Gastrocnemius medialis (tissue), 4 donors: ENCODE measurements at regions not wholly inside any gene's neighbourhood (a gene's known extent, or its start where the extent isn't known, plus 50 kb on each side); places are given as distances from the start of the nearest gene placed in this dataset.

Experiments
- ATAC-seq, 2 donors: fragments of 150-250 bp; one replicate each; pipeline ENCODE4 v1.9.1; 2016
- DNase-seq, 2 donors: peaks; one replicate each; pipeline ENCODE4 v3.0.0-alpha.2; 2019
- H3K27ac ChIP-seq, 4 donors: fragments of 200-600 bp; sonication (generic); 1 replicate in 1 of 4; 2 replicates in 3 of 4; pipeline ENCODE4 v1.5.1; 2016 to 2018; ENCODE audit warnings: mild to moderate bottlenecking in 2 of 4, moderate library complexity in 1 of 4
- H3K27me3 ChIP-seq, 3 donors: fragments of 200-600 bp; sonication (generic) in 2 of 3; 1 replicate in 1 of 3; 2 replicates in 2 of 3; pipeline versions ENCODE4 v1.5.1 to v1.6.0; 2016 to 2019; ENCODE audit warnings: mild to moderate bottlenecking in 1 of 3, moderate library complexity in 1 of 3
- H3K36me3 ChIP-seq, 2 donors: fragments of 200-600 bp; sonication (generic) in 1 of 2; one replicate each; pipeline ENCODE4 v1.5.1; 2017 to 2018
- H3K4me1 ChIP-seq, 2 donors: fragments of 200-600 bp; sonication (generic) in 1 of 2; one replicate each; pipeline ENCODE4 v1.5.1; 2016 to 2017; ENCODE audit warnings: mild to moderate bottlenecking in 2 of 2
- H3K4me3 ChIP-seq, 4 donors: fragments of 200-600 bp; sonication (generic) in 3 of 4; 1 replicate in 1 of 4; 2 replicates in 3 of 4; pipeline ENCODE4 v1.5.1; 2016 to 2019; ENCODE audit warnings: mild to moderate bottlenecking in 2 of 4
- H3K9me3 ChIP-seq, 3 donors: fragments of 200-600 bp; sonication (generic) in 2 of 3; 1 replicate in 1 of 3; 2 replicates in 2 of 3; pipeline ENCODE4 v1.5.1; 2016 to 2019
- CTCF ChIP-seq, 5 experiments: fragments of 450-650 bp in 3 of 5; fragments of 200-600 bp in 2 of 5; sonication (generic) in 2 of 5; IDR thresholded peaks in 4 of 5; conservative IDR thresholded peaks in 1 of 5; 1 replicate in 4 of 5; 2 replicates in 1 of 5; pipeline ENCODE4 v1.5.1; 2016 to 2019; ENCODE audit warnings: antibody characterized with exemption in 5 of 5, mild to moderate bottlenecking in 3 of 5, moderate library complexity in 3 of 5
- POLR2A ChIP-seq, 2 donors: fragments of 450-650 bp; IDR thresholded peaks; one replicate each; pipeline ENCODE4 v1.6.1; 2017; ENCODE audit warnings: antibody characterized with exemption in 2 of 2, mild to moderate bottlenecking in 2 of 2, moderate library complexity in 2 of 2
- in situ Hi-C, 4 donors: fragments of 200-750 bp; cut with MboI; loops; one replicate each; pipeline versions ENCODE4 v1.15.0 to v1.8.0; 2017; ENCODE audit warnings: low sequenced_read_pairs in 4 of 4
- intact Hi-C: fragments of 100-400 bp; cut with DNase I; formaldehyde crosslinking; loops from one replicate; pipeline ENCODE4 v1.15.1; 2023; ENCODE audit warnings: low total_unique reads

- no peak for TF ChIP-seq POLR2A (IDR thresholded peaks at IDR 0.05)
- no peak for TF ChIP-seq CTCF (IDR thresholded peaks at IDR 0.05 in 4 of 5, conservative IDR thresholded peaks at IDR 0.05 in 1 of 5)
- Histone ChIP-seq H3K36me3 (no peaks in the 10 kb centered on the region), H3K4me1 (no peaks in the 10 kb centered on the region), H3K27ac (no peak overlapping the region), H3K4me3 (no peak overlapping the region), H3K9me3 (no peaks in the 10 kb centered on the region), H3K27me3 (no peaks in the 10 kb centered on the region)
- intact Hi-C loops (no loop called here), in situ Hi-C loops (no loop called here)
- DNase-seq, result no peak
- no peak for ATAC-seq
Measured at GRCh38 chrX:33909836-33910235, 222.3 kb downstream of the FAM47A start.

- DNase-seq (no peak), ATAC-seq (no peak)
- intact Hi-C loops (no loop called here), in situ Hi-C loops (no loop called here)
- no peak for TF ChIP-seq CTCF (IDR thresholded peaks at IDR 0.05 in 4 of 5, conservative IDR thresholded peaks at IDR 0.05 in 1 of 5)
- no peak for TF ChIP-seq POLR2A (IDR thresholded peaks at IDR 0.05)
- no peaks in the 10 kb centered on the region for H3K36me3 ChIP-seq
- no peaks in the 10 kb centered on the region for H3K27me3 ChIP-seq
- H3K9me3 ChIP-seq, result no peaks in the 10 kb centered on the region
- H3K27ac ChIP-seq, result no peak overlapping the region
- no peak overlapping the region for H3K4me3 ChIP-seq
- H3K4me1 ChIP-seq, result no peaks in the 10 kb centered on the region
Measured at GRCh38 chrX:33908898-33909297, 223.2 kb downstream of the FAM47A start.

- no peaks in the 10 kb centered on the region for H3K36me3 ChIP-seq
- no peak overlapping the region for H3K27ac ChIP-seq
- no peaks in the 10 kb centered on the region for H3K9me3 ChIP-seq
- no peaks in the 10 kb centered on the region for H3K27me3 ChIP-seq
- no peak for DNase-seq
- H3K4me1 ChIP-seq, result no peaks in the 10 kb centered on the region
- no peak overlapping the region for H3K4me3 ChIP-seq
- in situ Hi-C loops (no loop called here), intact Hi-C loops (no loop called here)
- TF ChIP-seq CTCF (IDR thresholded peaks at IDR 0.05 in 4 of 5, conservative IDR thresholded peaks at IDR 0.05 in 1 of 5), result no peak
- TF ChIP-seq POLR2A (IDR thresholded peaks at IDR 0.05), result no peak
- no peak for ATAC-seq
Measured at GRCh38 chrX:33908074-33908473, 224.0 kb downstream of the FAM47A start.

GRCh38 chrX:33906971-33907370 is 225.1 kb downstream of the FAM47A start:
- ATAC-seq (no peak), DNase-seq (no peak)
- Histone ChIP-seq H3K27me3 (no peaks in the 10 kb centered on the region), H3K4me3 (no peak overlapping the region), H3K27ac (no peak overlapping the region), H3K9me3 (no peaks in the 10 kb centered on the region), H3K36me3 (no peaks in the 10 kb centered on the region), H3K4me1 (no peaks in the 10 kb centered on the region)
- intact Hi-C loops (no loop called here), in situ Hi-C loops (no loop called here)
- TF ChIP-seq POLR2A (IDR thresholded peaks at IDR 0.05) (no peak), CTCF (IDR thresholded peaks at IDR 0.05 in 4 of 5, conservative IDR thresholded peaks at IDR 0.05 in 1 of 5) (no peak)

GRCh38 chrX:33892670-33893069 is 239.4 kb downstream of the FAM47A start:
- Histone ChIP-seq H3K4me1 (no peaks in the 10 kb centered on the region), H3K9me3 (no peaks in the 10 kb centered on the region), H3K36me3 (no peaks in the 10 kb centered on the region), H3K27me3 (no peaks in the 10 kb centered on the region), H3K27ac (no peak overlapping the region), H3K4me3 (no peak overlapping the region)
- TF ChIP-seq CTCF (IDR thresholded peaks at IDR 0.05 in 4 of 5, conservative IDR thresholded peaks at IDR 0.05 in 1 of 5), result no peak
- no peak for TF ChIP-seq POLR2A (IDR thresholded peaks at IDR 0.05)
- DNase-seq (no peak), ATAC-seq (no peak)
- intact Hi-C loops, result no loop called here
- in situ Hi-C loops, result no loop called here
